GM20000 (cell line): ENCODE measurements at regions not wholly inside any gene's neighbourhood (a gene's known extent, or its start where the extent isn't known, plus 50 kb on each side); places are given as distances from the start of the nearest gene placed in this dataset.

Experiments
- DNase-seq: peaks from one replicate; pipeline ENCODE4 v3.0.0; 2012; ENCODE audit warnings: low spot score
- CTCF ChIP-seq: IDR thresholded peaks from 2 replicates; pipeline ENCODE4 v1.5.1; 2012; ENCODE audit warnings: mild to moderate bottlenecking, control low read depth; ENCODE audit errors: extremely low read depth, missing control alignments

- DNase-seq: no peak
- TF ChIP-seq CTCF: no peak
Observed at GRCh38 chr3:14329116-14329830, 73.1 kb upstream of the SLC6A6 start.

GRCh38 chr3:14329842-14330241, 72.6 kb upstream of the SLC6A6 start:
- DNase-seq: no peak
- no peak for TF ChIP-seq CTCF

GRCh38 chr3:14330508-14330907, 71.9 kb upstream of the SLC6A6 start:
- no peak for DNase-seq
- no peak for TF ChIP-seq CTCF

GRCh38 chr3:14331251-14331650, 71.2 kb upstream of the SLC6A6 start:
- no peak for DNase-seq
- TF ChIP-seq CTCF: no peak

GRCh38 chr3:14332392-14332791, 70.0 kb upstream of the SLC6A6 start:
- no peak for DNase-seq
- TF ChIP-seq CTCF: no peak

GRCh38 chr3:14333215-14333614, 69.2 kb upstream of the SLC6A6 start:
- no peak for TF ChIP-seq CTCF

GRCh38 chr3:14333621-14334020, 68.8 kb upstream of the SLC6A6 start:
- TF ChIP-seq CTCF: no peak
- no peak for DNase-seq

More at GRCh38 chr3:14333215-14333614, 69.2 kb upstream of the SLC6A6 start:
- no peak for DNase-seq
